Stimulated activated CD4-positive, alpha-beta T cell treated with anti-CD3 and anti-CD28 coated beads, Interleukin-4, amount 100 ng/mL, for 1 hour (primary cell): ENCODE measurements at regions not wholly inside any gene's neighbourhood (a gene's known extent, or its start where the extent isn't known, plus 50 kb on each side); places are given as distances from the start of the nearest gene placed in this dataset.
"Not testable (repeated sequence)": the region's sequence is repeated elsewhere in the genome, so short reads cannot be mapped to it uniquely, and the experiment has no call there.

ENCODE experiments used
- DNase-seq: peaks from one replicate; pipeline ENCODE4 v3.0.0-alpha.2; 2020

DNA sequence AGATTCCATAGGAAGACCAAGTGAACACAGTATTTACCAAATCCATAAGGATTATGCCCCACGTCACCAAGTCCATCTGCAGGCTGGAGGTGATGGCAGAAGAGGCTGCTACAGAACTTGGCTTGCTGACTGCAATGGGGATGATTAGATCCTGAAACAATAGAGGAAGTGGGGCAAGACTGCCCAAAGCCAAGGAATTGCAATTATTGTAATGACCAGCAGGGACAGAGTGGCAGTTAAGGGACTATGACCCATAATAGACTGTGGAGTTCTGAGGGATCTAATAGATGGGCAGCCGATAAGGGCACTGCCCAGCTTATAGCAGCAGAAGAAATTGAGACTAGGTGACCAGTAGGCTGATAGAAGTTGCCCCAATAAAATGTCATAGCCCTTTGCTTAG is 108.4 kb downstream of the MINAR1 start:
- no peak for DNase-seq

DNA sequence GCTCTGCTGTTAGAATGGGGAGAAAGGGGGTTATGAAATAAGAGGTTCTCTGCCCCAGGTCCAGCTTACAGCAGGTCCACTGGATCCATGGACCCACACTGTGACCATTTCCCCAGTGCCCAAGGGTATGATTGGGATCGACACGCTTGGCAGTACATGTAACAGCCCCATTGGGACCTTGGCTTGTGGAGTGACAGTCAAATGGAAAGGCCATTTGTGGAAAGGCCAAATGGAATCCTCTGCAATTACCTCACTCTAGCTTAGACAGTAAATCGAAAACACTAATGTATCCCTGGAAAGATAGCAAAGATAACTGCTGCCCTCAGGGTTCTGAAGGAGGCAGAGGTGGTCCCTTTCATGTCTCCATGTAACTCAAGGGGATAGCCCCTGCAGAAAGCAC is 109.1 kb downstream of the MINAR1 start:
- DNase-seq = no peak

DNA sequence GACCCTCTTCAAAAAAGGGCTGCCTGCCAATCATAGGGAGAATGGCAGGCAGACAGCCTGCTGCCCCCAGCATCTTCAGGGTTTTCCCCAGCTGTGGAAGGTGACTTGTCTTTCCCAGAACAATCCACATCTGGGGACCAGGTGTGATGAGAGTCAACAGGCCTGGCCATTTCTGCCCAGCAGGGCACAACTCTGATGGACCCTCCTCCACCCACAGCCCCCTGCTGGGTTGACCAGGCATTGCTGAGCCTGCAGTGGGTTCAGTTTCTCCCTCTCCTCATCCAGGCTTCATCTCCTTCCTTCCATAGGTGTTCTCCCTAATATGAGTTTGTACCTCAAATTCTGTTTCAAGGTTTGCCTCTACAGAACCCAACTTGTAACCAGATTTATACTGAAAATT is 111.0 kb downstream of the MINAR1 start:
- DNase-seq = no peak

DNA sequence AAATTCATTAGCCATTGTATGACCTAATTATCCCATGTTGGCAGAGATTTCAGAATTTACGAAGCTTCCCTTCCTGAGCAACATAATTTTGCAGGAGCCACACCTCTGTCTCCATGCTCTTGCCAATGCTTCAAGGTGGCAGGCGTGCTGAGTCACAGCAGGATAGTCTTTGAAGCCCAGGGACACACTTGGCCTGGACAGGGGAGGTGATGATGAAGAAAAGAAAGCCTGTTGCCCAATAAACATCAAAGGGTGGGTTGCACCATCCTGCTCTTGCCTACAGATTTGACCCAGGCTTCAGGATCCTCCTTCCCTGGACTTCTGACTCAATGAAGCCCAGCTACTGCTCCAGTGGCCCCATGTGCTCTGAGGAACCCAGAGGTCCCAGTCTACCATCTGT is 117.1 kb downstream of the MINAR1 start:
- no peak for DNase-seq

DNA sequence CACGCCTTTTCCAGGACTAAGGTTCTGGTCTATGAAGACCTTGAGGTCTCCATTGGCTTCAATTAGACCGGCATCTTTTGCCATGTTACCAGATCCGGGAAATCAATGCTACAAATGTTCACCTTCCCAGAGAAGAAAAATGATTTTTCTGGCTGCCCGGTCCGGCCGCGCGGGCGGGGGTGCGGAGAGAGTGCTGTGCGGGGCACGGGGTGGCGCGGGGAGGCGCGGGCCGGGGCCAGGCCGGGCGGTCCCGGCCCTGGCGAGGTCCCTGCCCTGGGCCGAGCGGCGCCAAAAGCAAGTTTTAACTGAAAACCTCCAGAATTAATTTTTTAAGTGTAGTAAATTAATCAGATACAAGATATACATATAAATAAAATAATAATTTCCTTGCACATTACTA is 128.2 kb downstream of the MINAR1 start:
- no peak for DNase-seq

DNA sequence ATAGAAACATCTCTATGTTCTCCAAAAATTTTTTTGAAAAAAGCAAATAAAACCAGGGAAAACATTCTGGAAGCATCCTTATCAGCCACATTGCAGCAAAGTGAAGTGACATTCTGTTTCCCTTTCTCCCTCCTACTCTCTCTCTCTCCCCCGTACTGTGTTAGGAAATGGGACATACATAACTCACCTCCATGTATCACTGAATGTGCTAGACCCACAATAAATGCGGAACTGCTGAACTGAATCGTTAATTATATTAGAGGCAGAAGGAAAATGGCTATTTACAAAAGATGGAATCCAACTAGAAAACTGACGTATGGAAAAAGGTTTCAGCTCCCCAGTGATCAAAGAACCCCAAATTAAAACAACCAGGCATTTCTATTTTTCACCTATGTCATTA is 129.8 kb downstream of the MINAR1 start:
- no peak for DNase-seq

DNA sequence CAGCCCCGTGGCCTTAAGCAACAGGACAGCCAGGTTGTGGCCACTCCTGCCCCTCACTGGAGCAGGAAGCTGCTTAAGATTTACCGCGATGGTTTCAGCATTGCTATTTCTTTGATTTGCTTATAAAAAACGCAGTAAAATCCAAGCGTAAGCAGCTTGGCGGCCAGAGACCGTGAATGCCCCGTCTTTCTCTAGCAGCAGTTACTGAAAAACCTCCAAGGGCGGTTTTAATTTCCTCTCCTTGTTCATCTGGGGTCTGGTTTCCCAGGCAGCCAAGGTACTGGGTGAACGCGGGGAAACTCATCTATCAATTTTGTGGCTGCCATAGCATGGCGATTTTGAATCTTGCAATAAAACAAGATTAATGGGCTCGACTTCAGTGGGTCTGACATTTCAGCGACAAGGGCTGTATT is 130.3 kb downstream of the MINAR1 start:
- no peak for DNase-seq

DNA sequence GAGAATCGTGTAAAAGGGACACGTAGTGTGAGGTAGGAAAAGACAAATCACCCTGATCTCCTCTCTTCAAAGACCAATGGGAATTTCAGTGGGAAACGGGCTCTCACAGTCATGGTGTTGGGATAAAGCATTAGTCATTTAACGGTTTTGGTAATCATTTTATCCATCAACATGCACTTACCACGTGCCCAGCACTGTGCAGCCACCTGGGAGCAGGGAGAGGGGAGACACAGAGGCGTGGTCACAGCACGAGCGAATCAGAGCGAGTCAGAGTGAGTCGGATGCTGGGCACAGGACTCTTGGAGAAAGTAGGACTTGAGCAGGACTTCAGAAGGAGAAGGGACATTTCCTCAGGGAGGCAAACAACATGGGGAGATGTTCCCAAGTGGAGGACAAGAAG is 130.8 kb downstream of the MINAR1 start:
- DNase-seq = no peak

DNA sequence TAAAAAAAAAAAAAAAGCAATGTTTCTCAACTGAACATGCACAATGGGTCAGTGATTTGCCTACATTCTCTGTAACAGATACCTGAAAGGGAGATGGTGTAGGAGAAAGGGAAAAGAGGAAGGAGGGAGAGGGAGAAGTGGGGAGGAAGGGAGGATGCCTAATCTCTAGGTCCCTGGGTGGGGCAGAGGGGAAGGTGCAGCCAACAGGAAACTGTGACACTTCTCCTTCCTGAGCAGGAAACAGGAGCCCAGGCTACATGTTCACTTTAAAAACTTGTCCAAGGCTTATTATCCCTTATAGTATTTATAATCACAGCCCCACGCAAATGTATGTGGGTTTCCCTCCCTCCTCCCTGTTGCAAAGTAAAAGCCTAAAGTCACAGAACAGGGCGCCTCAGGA is 137.9 kb downstream of the MINAR1 start:
- DNase-seq = no peak

DNA sequence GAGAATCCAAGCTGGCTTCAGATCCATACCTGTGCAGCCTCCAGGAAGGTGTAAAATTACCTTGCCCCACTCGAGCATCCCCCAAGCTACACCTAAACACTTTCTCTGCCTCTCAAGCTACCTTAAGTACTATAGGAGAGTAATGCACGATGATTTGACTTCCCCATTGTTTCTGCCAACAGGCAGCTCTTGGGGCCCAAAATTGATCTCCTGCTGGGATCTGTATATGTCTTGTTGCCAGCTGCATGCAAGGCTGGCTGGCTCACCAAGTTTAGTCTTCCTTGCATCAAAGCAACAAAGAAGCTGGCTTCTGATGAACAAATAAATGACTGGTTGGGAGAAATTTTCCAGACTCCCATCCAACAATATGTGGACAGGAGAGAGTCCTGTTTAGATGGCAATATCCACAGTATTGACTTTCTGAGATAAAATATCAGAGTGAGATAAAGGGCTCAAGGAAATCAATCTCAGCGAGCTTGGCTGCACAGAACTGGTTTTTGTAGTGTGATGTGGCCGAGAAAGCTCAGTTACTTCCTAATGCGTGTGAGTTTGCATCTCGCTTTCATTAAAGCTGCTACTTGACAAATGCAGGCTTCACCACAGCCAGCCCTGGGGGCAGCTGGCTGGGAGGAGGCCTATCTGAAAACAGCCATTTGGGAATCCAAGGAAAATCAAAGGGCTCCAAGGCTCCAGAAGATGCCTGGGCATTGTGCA is 140.7 kb downstream of the MINAR1 start:
- no peak for DNase-seq

DNA sequence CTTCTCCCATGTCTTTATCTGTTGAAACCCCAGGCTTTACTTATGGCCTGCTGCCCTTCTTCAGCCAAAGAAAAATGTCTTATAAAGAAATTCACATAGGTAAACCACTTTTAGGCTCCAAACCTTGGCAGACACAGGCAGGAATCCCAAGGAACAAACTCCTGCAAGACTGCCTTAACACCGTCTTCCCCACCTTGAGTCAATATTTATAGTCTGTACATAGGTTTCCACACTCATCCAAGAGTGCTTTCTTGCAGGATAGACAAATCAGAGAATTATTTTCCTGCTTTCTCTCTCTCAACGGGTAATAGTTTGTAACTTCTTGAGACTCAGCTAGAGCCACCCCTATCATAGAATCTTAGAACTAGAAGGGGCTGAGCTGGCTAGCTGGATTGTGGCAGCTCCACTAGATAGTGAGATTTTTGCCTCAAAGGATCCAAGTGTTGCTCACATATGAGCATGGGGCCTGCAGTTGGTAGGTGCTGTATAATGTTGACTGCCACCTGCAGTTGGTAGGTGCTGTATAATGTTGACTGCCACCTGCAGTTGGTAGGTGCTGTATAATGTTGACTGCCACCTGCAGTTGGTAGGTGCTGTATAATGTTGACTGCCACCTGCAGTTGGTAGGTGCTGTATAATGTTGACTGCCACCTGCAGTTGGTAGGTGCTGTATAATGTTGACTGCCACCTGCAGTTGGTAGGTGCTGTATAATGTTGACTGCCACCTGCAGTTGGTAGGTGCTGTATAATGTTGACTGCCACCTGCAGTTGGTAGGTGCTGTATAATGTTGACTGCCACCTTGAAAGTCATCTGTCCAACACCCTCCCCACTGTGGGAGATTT is 142.5 kb downstream of the MINAR1 start:
- not testable (repeated sequence) for DNase-seq

DNA sequence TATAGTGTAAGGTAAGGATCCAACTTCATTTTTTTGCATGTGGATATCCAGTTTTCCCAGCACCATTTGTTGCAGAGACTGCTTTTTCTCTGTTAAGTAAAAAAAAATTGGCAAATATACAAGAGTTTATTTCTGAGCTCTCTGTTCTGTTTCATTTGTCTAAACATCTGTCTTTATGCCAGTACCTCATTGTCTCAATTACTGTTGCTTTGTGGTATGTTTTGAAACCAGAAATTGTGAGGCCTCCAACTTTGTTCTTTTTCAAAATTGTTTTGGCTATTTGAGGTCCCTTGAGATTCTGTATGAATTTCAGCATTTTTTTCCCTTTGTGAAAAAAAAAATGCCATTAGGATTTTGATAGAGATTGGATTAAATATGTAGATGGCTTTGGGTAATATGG is 150.5 kb downstream of the MINAR1 start:
- no peak for DNase-seq

DNA sequence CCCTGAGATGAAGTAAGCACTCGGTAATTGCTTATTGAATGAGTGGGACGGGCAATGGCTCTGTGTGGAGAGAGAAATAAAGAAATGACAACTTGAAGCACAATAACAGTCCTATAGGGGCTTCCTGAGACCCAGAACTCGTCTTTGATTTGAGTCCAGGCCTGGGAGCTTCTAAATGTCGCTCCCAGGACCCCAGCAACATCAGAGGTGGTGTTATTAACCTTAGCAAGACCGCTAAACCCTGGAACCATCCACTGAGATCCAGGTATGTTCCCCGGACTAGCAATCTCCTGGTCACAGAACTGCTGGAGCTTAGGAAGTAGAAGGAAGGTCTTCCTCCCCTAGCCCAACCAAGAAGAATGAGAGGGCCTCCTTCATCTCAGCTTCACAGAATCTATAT is 160.0 kb downstream of the MINAR1 start:
- DNase-seq = no peak

DNA sequence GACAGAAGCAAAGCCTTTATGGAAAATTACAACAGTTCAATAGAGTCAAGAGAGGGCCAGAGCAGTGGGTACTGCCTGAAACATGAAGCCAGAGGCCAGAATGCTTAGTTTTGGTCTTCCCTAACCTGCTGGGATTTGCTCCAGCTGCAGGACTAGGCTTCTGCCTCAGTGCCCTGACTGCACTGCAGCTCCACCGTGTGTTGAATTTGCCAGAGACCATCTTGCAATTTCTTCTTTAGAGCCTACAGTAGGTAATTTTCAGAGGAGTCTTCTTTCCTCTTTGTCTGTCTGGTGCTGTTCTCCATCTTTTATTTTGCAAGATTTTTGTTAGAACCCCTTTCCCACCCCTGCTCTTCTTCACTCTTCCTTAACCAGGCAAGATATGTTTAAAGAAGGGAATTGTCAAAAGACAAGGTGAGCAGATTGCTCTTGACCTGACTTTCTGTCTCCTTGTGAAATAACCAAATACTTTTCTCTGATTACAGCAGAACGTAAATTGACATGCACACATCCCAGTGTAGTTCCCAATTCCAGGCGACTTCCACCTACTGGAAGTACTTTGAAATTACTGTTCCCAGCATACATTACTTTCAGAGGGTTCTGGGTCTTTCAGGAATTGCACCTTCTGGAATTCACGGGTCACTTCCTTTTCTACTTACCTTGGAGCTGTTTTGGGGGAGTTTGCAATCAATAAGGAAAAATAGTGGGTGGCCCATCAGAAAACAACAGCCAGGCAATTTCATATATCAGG is 161.2 kb downstream of the MINAR1 start:
- no peak for DNase-seq

DNA sequence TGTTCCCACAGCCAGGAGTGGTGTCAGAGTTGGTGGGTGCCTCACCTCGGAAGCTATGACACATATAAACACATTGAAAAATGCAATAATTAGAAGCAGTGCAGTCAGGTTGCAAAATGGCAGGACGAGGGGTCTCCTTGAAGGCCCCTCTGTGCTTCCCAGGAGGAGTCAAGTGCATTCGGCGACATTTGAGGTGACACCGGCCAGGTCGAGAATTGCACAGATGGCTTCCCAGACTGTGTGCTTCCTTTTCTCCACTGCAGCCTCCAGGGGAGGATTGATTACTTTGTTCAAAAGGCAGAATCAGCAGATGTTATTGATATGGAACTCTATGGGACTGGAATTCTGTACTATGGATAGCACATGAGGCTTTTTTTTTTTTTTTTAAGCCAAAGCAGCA is 163.2 kb downstream of the MINAR1 start:
- DNase-seq = no peak

DNA sequence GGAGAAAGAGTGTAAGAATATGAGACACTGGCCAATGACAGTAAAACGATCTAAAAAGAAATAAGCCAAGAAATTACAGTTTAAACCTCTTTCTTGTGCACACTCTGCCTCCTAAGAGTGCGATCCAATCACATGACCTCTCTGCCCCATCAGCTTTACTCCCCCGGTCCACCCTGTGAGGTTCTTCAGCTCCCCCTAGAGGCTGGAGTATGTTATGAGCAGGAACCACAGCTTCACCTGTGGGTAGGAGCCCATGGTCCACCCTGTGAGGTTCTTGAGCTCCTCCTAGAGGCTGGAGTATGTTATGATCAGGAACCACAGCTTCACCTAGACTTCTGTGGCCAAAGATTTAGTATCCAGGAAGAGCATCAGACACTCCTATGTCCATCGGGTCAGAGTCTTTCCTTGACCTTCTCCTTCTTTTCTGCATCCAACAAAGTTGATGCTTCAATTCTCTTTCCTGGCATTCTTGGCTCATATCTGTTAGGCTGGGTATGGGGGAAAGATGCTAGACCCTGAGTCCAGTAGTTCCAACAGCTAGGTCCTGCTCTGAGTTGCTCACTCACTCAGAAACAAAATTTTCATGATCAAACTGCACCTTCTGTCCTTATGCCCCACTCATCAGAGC is 164.0 kb downstream of the MINAR1 start:
- DNase-seq = peak; percentile 10

DNA sequence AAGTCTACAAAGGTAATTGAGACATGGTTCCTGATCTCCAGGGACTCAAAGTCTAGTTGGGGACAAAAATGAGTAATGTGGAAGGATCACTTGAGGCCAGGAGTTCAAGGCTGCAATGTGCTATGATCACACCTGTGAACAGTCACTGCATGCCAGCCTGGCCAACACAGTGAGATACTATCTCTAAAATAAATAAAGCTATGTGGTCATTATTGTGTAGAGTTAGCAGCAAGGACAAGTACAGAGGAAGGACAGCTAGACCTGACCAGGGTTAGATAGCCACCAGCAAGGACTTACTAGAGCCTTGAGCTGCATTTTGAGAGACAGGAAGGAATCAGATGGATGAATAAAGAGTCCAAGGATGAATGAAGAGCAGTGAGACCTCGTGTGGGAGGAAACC is 166.5 kb downstream of the MINAR1 start:
- no peak for DNase-seq

DNA sequence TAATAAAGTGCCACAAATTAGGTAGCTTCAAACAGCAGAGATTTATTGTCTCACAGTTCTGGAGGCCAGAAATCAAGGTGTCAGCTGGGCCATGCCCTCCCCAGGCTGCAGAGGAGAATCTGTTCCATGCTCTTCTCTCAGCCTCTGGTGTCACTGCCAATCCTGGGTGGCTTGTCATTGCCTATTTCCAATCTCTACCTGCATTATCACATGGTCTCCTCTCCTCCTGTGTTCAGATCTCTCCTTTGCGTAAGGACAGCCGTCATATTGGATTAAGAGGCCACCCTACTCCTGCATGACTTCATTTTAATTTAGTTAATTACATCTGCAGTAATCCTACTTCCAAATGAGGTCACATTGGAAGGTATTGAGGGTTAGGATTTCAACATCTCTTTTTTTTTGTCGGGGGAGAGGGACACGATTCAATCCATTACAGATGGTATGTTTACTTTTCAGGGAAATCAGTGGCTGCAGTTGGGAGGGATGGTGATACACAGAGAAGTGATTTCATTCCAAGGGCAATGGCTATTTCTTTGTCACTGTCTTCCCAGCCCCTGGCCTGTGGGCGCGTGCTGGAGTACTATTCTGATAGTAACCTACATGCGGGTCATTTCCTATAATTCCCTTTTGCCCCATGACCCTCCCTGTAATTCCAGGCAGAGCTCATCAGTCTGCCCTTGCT is 169.4 kb downstream of the MINAR1 start:
- no peak for DNase-seq

DNA sequence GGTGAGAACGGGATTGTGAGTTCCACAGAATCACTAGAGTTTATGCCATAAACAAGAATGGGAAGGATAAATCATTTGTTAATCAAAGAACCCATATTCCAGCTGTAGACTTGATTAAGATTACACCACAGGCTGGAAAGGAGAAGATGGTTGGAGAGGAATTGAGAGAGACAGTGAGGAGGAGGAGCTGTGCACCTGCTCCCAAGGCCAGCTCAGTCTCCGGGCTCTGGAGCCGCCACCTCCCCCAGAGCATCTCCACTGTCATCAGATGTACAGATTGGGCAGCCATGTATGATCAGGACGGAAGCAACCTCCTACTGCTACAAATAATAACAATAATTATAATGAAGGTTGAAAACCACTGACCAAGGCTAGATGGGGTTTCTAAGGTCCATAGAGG is 170.0 kb downstream of the MINAR1 start:
- DNase-seq = no peak

DNA sequence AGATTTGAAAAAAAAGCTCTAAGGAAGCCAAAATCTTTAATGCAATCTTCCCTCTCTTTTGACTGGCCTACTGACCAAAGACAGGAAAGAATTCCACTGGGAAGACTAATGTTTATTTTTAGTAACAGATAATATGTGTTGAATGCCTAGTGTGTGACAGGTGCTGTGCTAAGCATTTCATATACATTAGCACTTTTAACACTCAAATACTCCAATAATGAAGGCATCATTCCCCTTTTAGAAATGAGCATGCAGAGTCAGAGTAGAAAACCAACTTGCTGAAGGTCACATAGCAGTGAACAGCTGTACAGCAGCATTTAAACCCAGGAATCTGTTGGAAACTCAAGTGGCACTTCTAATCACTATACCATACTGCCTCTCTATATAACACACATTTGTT is 170.6 kb downstream of the MINAR1 start:
- DNase-seq = no peak

DNA sequence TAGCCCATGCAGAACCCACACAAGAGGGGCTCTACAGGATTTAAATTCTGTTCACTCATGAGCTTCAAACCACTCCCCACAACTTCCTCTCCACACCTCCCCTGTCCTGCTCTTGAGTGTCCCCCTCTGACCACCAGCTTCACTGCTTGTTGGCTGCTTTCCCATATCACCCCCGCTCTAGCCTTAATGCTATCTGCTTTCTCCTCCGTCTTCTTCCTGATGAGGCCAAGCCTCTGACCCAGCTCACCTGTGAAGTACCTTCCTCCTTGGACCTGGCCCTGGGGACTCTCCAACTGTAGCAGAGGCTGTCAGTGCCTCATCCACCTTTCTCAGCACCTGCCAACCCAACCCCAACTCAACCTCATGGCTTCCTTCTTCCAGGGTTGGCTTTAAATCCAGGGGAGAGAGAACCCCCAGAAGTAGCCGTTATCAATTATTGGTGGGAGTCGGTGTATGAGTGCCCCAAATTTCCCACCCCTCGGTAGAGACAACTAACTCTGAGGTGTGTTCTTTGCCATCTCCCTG is 174.8 kb downstream of the MINAR1 start:
- DNase-seq = no peak

DNA sequence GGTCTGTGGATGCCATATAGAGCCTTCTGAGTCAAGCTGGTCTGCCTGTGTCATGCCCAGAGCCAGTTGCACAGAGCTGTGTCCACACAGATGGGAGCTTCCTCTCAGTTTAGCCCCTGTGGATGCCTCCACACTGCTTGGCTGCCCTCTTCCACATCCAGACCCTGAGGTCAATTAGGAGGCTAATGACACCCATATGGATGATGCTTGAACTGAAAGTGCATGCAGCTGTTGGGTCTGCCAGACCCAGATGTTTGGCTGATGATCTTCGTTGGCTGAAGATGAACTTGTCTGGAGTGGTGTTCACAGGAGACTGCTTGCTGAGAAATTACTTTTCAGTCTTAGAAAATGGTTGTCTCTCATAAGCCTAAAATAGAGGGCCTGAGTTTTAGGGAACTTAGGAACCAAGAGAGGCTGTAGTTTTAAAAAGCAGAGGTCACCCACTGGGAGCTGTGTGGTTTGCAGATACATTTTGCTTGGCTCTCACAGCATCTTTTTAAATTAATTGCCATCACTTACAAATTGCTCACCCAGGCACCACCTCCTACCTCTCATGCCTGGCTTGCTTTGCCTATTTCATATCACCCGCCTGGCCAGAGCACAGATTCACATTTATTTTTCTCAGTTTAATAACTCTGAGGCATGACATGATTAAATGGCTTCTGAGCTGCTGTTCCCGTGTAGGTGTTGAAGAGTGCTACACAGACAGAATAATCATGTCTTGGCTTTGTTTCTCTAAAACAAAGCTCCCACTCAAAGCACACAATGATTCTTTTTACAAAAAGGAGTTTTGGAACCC is 176.1 kb downstream of the MINAR1 start:
- no peak for DNase-seq
